ENCODE measurements at regions not wholly inside any gene's neighbourhood (a gene's known extent, or its start where the extent isn't known, plus 50 kb on each side); places are given as distances from the start of the nearest gene placed in this dataset.

- DNase-seq (ENCODE audit: extremely low read depth, low read depth), result no peak
- no peak overlapping the region for H3K4me3 ChIP-seq (replicated peaks; ENCODE audit: low read depth, low read length)
- TF ChIP-seq CTCF (IDR thresholded peaks at IDR 0.05; ENCODE audit: low read depth, low read length, missing control alignments), result no peak
Observed at GRCh38 chr21:41562101-41563000, 54.4 kb upstream of the TMPRSS2 start.

GRCh38 chr21:41561701-41562100 is 53.7 kb upstream of the TMPRSS2 start:
- TF ChIP-seq CTCF (IDR thresholded peaks at IDR 0.05; ENCODE audit: low read depth, low read length, missing control alignments), result no peak
- H3K4me3 ChIP-seq (replicated peaks; ENCODE audit: low read depth, low read length), result no peak overlapping the region
- no peak for DNase-seq (ENCODE audit: extremely low read depth, low read depth)

GRCh38 chr21:41560661-41561158 is 52.8 kb upstream of the TMPRSS2 start:
- no peak for DNase-seq (ENCODE audit: extremely low read depth, low read depth)
- TF ChIP-seq CTCF (IDR thresholded peaks at IDR 0.05; ENCODE audit: low read depth, low read length, missing control alignments), result no peak
- H3K4me3 ChIP-seq (replicated peaks; ENCODE audit: low read depth, low read length), result no peak overlapping the region

GRCh38 chr21:41559658-41560631 is 52.0 kb upstream of the TMPRSS2 start:
- DNase-seq (ENCODE audit: extremely low read depth, low read depth), result peak; percentile 81
- H3K4me3 ChIP-seq (replicated peaks; ENCODE audit: low read depth, low read length), result no peak overlapping the region
- no peak for TF ChIP-seq CTCF (IDR thresholded peaks at IDR 0.05; ENCODE audit: low read depth, low read length, missing control alignments)

GRCh38 chr21:41558842-41559241 is 50.9 kb upstream of the TMPRSS2 start:
- DNase-seq (ENCODE audit: extremely low read depth, low read depth), result no peak
- H3K4me3 ChIP-seq (replicated peaks; ENCODE audit: low read depth, low read length), result no peak overlapping the region
- TF ChIP-seq CTCF (IDR thresholded peaks at IDR 0.05; ENCODE audit: low read depth, low read length, missing control alignments), result no peak

- no peak for TF ChIP-seq CTCF (IDR thresholded peaks at IDR 0.05; ENCODE audit: low read depth, low read length, missing control alignments)
- no peak for DNase-seq (ENCODE audit: extremely low read depth, low read depth)
- no peak overlapping the region for H3K4me3 ChIP-seq (replicated peaks; ENCODE audit: low read depth, low read length)
Observed at GRCh38 chr21:41557884-41558283, 49.9 kb upstream of the TMPRSS2 start.

All from HFF-Myc (cell line).